H1 (cell line): ENCODE measurements at regions not wholly inside any gene's neighbourhood (a gene's known extent, or its start where the extent isn't known, plus 50 kb on each side); places are given as distances from the start of the nearest gene placed in this dataset.

Source experiments
- EP300 ChIP-seq, 2 experiments: IDR thresholded peaks; 1 replicate in 1 of 2; 2 replicates in 1 of 2; pipeline ENCODE4 v1.6.1; 2011 to 2012; ENCODE audit warnings: low read depth in 2 of 2, low read length in 2 of 2, mild to moderate bottlenecking in 2 of 2, borderline replicate concordance in 1 of 2, inconsistent platforms in 1 of 2, moderate library complexity in 1 of 2
- POLR2AphosphoS5 ChIP-seq: IDR thresholded peaks from 2 replicates; pipeline ENCODE4 v1.6.1; 2011; ENCODE audit warnings: low read depth, low read length
- RFX5 ChIP-seq: IDR thresholded peaks from 2 replicates; pipeline ENCODE4 v1.6.1; 2011; ENCODE audit warnings: low read depth, low read length, improper control_type of control experiment, borderline replicate concordance
- RNF2 ChIP-seq: fragments of 200-900, 300-1000 bp; sonication (generic); IDR thresholded peaks from 2 replicates; pipeline ENCODE4 v1.7.1; 2016; ENCODE audit warnings: borderline replicate concordance, low read depth, mild to moderate bottlenecking, antibody characterized with exemption, low read length; ENCODE audit not compliant: poor library complexity, severe bottlenecking; ENCODE audit errors: missing control alignments

DNA sequence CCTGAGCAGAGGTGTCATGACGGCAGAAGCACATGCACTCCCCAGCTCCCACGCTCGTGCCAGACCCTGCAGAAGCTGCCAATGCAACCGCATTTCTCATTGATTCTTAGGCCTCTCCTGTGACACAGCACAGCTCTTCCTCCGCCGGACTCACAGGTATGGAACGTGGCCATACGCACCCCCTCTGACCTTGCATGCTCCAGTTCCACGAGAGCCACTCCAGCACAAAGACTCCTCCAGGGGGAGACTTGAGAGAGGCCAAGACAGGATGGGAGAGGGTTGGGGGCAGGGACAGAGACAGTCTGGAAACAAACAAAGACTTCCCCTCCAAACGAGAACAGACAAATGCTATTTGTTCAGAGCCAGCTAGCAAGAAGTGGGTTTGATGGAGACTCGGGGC, 124.3 kb upstream of the PPP2R2D start:
- no peak for TF ChIP-seq POLR2AphosphoS5
- no peak for TF ChIP-seq RFX5
- no peak for TF ChIP-seq EP300 (IDR thresholded peaks at IDR 0.05; ENCODE audit: borderline replicate concordance in 1 of 2, low read depth in 2 of 2, low read length in 2 of 2)
- no peak for TF ChIP-seq RNF2
